ENCODE measurements at regions not wholly inside any gene's neighbourhood (a gene's known extent, or its start where the extent isn't known, plus 50 kb on each side); places are given as distances from the start of the nearest gene placed in this dataset.

GRCh38 chr2:14715600-14715999 is 83.1 kb downstream of the LRATD1 start:
- Mint-ChIP-seq H3K36me3 (ENCODE audit: low read depth) (no peaks in the 10 kb centered on the region), H3K27me3 (ENCODE audit: insufficient read depth, low read depth, poor library complexity) (no peaks in the 10 kb centered on the region), H3K27ac (no peak overlapping the region), H3K4me1 (no peaks in the 10 kb centered on the region), H3K9me3 (no peaks in the 10 kb centered on the region), H3K4me3 (no peak overlapping the region)
- Histone ChIP-seq H2AFZ (no peak overlapping the region), H3K4me2 (no peak overlapping the region), H3K4me3 (no peak overlapping the region), H3F3A (replicated peaks; ENCODE audit: low read depth) (no peaks in the 10 kb centered on the region), H3K4me1 (ENCODE audit: insufficient read depth) (no peaks in the 10 kb centered on the region), H3K79me2 (replicated peaks; ENCODE audit: insufficient read depth) (no peaks in the 10 kb centered on the region), H3K9me2 (ENCODE audit: insufficient read depth) (no peaks in the 10 kb centered on the region), H3K36me3 (ENCODE audit: insufficient read depth) (no peaks in the 10 kb centered on the region), H4K20me1 (replicated peaks; ENCODE audit: insufficient read depth) (no peaks in the 10 kb centered on the region), H3K27ac (ENCODE audit: low read depth) (no peak overlapping the region), H3K27me3 (ENCODE audit: insufficient read depth) (no peaks in the 10 kb centered on the region)
- no peak for TF ChIP-seq NANOG (IDR thresholded peaks at IDR 0.05; ENCODE audit: borderline replicate concordance)
- no peak for TF ChIP-seq ZNF462 (CRISPR knock-in tag; IDR thresholded peaks at IDR 0.05)
- no peak for TF ChIP-seq ZNF331 (CRISPR knock-in tag; IDR thresholded peaks at IDR 0.05; ENCODE audit: low read depth)
- TF ChIP-seq POLR2AphosphoS5 (IDR thresholded peaks at IDR 0.05; ENCODE audit: low read depth): no peak
- no peak for ATAC-seq
- DNase-seq (ENCODE audit: low spot score): no peak

- H3K27ac ChIP-seq (ENCODE audit: low read depth): no peak overlapping the region
- Mint-ChIP-seq H3K36me3 (ENCODE audit: low read depth) (no peaks in the 10 kb centered on the region), H3K27ac (no peak overlapping the region), H3K27me3 (ENCODE audit: insufficient read depth, low read depth, poor library complexity) (no peaks in the 10 kb centered on the region), H3K4me3 (no peak overlapping the region), H3K9me3 (no peaks in the 10 kb centered on the region), H3K4me1 (no peaks in the 10 kb centered on the region)
- no peaks in the 10 kb centered on the region for H3K27me3 ChIP-seq (ENCODE audit: insufficient read depth)
- DNase-seq (ENCODE audit: low spot score) (no peak), ATAC-seq (no peak)
- no peak overlapping the region for H2AFZ ChIP-seq
- no peaks in the 10 kb centered on the region for H3K36me3 ChIP-seq (ENCODE audit: insufficient read depth)
- no peaks in the 10 kb centered on the region for H3F3A ChIP-seq (replicated peaks; ENCODE audit: low read depth)
- H3K4me1 ChIP-seq (ENCODE audit: insufficient read depth): no peaks in the 10 kb centered on the region
- no peaks in the 10 kb centered on the region for H3K9me2 ChIP-seq (ENCODE audit: insufficient read depth)
- H4K20me1 ChIP-seq (replicated peaks; ENCODE audit: insufficient read depth): no peaks in the 10 kb centered on the region
- no peak overlapping the region for H3K4me2 ChIP-seq
- H3K4me3 ChIP-seq: no peak overlapping the region
- no peaks in the 10 kb centered on the region for H3K79me2 ChIP-seq (replicated peaks; ENCODE audit: insufficient read depth)
- TF ChIP-seq POLR2AphosphoS5 (IDR thresholded peaks at IDR 0.05; ENCODE audit: low read depth): no peak
- no peak for TF ChIP-seq JUNB (IDR thresholded peaks at IDR 0.05; ENCODE audit: unreplicated experiment)
- no peak for TF ChIP-seq STAT1 (IDR thresholded peaks at IDR 0.05; ENCODE audit: unreplicated experiment)
- TF ChIP-seq ZNF114 (CRISPR knock-in tag; IDR thresholded peaks at IDR 0.05): no peak
- TF ChIP-seq REST (IDR thresholded peaks at IDR 0.05; ENCODE audit: unreplicated experiment): no peak
- no peak for TF ChIP-seq CREB1 (CRISPR knock-in tag; IDR thresholded peaks at IDR 0.05; ENCODE audit: low read depth)
- no peak for TF ChIP-seq CTCF (conservative IDR thresholded peaks at IDR 0.05; ENCODE audit: low read depth in 2 of 2)
- TF ChIP-seq EZH2 (IDR thresholded peaks at IDR 0.05; ENCODE audit: low read depth, unreplicated experiment): no peak
Observed at GRCh38 chr2:14716319-14716718, 83.8 kb downstream of the LRATD1 start.

Data from GM23338 (cell line).